HepG2 (cell line): ENCODE measurements at regions not wholly inside any gene's neighbourhood (a gene's known extent, or its start where the extent isn't known, plus 50 kb on each side); places are given as distances from the start of the nearest gene placed in this dataset.
A peak's percentile ranks its signal among the peaks of the same experiment; 100 is the strongest.

Experiments used
- ARNT ChIP-seq: fragments of 450-650 bp; IDR thresholded peaks from 2 replicates; pipeline ENCODE4 v1.6.1; 2017
- ELF4 ChIP-seq: sonication (generic); formaldehyde crosslinking; IDR thresholded peaks from 2 replicates; pipeline ENCODE4 v1.5.0; 2020; ENCODE audit warnings: missing genetic modification reagents, mild to moderate bottlenecking, moderate library complexity, borderline replicate concordance
- HMG20A ChIP-seq: IDR thresholded peaks from 2 replicates; pipeline ENCODE4 v1.6.1; 2016; ENCODE audit warnings: borderline replicate concordance
- PCBP2 ChIP-seq: fragments of 200-400 bp; formaldehyde crosslinking; optimal IDR thresholded peaks from 2 replicates; pipeline ENCODE3; 2018; ENCODE audit warnings: low read length, low read depth; ENCODE audit not compliant: poor library complexity, severe bottlenecking
- POLR2A ChIP-seq, 2 experiments: IDR thresholded peaks; 2 replicates each; pipeline ENCODE4 v1.6.1; 2011; ENCODE audit warnings: low read depth in 2 of 2, low read length in 2 of 2, mild to moderate bottlenecking in 1 of 2, moderate library complexity in 1 of 2; ENCODE audit not compliant: insufficient read depth in 1 of 2
- TF ChIP-seq, protein P1 (sequence below): sonication (generic); formaldehyde crosslinking; IDR thresholded peaks from 2 replicates; pipeline ENCODE4 v1.4.0; 2020; ENCODE audit warnings: missing genetic modification reagents
- TF ChIP-seq, protein P2 (sequence below): sonication (generic); formaldehyde crosslinking; IDR thresholded peaks from 2 replicates; pipeline ENCODE4 v1.5.0; 2020; ENCODE audit warnings: mild to moderate bottlenecking, missing genetic modification reagents, moderate library complexity

DNA sequence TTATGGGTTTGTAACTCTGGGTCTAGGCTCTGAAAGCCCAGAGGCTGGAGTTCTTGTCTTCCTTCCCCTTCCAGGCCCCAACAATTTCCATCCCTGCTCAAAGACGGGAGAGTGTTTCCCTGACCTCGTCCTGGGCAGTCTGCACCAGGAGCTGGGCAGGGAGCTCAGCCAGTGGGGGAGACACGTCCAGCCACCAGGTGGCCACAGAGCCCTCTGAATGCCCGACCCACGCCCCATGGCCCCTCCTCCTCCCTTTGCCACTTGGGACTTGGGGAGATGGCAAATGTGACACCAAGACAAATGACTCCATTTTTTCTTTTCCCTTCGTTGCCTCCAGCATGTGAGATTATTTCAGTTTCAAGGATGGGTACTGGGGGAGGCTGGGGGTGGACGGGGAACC, 159.9 kb upstream of the AJAP1 start:
- no peak for TF ChIP-seq HMG20A
- TF ChIP-seq ARNT, result no peak
- no peak for TF ChIP-seq POLR2A (IDR thresholded peaks at IDR 0.05; ENCODE audit: insufficient read depth in 1 of 2, low read depth in 2 of 2, low read length in 2 of 2)
- TF ChIP-seq, protein P1, sequence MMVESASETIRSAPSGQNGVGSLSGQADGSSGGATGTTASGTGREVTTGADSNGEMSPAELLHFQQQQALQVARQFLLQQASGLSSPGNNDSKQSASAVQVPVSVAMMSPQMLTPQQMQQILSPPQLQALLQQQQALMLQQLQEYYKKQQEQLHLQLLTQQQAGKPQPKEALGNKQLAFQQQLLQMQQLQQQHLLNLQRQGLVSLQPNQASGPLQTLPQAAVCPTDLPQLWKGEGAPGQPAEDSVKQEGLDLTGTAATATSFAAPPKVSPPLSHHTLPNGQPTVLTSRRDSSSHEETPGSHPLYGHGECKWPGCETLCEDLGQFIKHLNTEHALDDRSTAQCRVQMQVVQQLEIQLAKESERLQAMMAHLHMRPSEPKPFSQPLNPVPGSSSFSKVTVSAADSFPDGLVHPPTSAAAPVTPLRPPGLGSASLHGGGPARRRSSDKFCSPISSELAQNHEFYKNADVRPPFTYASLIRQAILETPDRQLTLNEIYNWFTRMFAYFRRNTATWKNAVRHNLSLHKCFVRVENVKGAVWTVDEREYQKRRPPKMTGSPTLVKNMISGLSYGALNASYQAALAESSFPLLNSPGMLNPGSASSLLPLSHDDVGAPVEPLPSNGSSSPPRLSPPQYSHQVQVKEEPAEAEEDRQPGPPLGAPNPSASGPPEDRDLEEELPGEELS (CRISPR knock-in tag), result no peak
- TF ChIP-seq ELF4, result no peak
- TF ChIP-seq PCBP2, result no peak
- TF ChIP-seq, protein P2, sequence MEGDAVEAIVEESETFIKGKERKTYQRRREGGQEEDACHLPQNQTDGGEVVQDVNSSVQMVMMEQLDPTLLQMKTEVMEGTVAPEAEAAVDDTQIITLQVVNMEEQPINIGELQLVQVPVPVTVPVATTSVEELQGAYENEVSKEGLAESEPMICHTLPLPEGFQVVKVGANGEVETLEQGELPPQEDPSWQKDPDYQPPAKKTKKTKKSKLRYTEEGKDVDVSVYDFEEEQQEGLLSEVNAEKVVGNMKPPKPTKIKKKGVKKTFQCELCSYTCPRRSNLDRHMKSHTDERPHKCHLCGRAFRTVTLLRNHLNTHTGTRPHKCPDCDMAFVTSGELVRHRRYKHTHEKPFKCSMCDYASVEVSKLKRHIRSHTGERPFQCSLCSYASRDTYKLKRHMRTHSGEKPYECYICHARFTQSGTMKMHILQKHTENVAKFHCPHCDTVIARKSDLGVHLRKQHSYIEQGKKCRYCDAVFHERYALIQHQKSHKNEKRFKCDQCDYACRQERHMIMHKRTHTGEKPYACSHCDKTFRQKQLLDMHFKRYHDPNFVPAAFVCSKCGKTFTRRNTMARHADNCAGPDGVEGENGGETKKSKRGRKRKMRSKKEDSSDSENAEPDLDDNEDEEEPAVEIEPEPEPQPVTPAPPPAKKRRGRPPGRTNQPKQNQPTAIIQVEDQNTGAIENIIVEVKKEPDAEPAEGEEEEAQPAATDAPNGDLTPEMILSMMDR, result peak; percentile 24; the same call in 1 of the 2 replicates
